Embryonic facial prominence (tissue), 1 donor: ENCODE measurements at regions not wholly inside any gene's neighbourhood (a gene's known extent, or its start where the extent isn't known, plus 50 kb on each side); places are given as distances from the start of the nearest gene placed in this dataset.

Source experiments
- DNase-seq: peaks from one replicate; pipeline ENCODE4 v3.0.0-alpha.2; 2016; ENCODE audit errors: extremely low spot score

DNA sequence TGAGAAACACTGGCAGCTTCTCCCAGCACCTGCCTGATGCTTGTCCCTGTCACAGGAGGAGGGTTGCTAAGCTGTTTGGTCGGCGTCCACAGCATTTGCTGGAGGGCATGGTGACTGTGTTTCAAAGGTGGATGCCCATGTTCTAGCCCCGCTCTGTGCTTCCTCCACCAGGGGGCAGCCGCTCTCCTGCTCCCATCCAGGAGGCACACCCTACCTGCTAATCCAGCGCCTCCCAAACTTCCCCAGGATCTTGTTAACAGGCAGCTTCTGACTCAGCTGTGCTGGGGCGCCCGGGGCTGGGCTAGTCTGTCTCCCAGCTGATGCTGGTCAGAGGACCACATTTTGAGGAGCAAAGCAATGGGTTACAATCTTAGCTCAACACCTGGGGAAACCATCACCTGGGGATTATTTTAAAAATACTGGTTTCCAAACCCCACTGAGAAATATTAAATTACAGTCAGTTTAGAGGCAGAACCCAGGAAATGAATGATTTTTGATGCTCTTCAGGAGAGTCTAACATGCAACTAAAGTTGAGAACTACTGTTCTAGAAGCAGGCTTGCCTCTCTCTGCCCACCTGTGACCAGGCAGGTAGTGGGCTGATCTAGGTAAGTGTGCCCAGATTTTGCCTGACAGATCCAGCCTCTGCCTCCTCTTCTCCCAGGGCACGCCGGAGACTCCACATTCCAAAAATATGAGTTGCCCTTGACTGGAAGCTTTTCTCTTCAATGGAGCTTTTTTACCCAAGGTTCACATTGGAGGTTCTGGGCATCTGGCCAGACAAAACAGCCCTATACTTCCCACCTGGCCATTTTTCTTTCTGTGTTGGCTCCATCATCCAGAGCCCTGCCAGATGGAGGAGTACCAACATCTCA, 92.7 kb upstream of the GPR26 start:
- DNase-seq: no peak

DNA sequence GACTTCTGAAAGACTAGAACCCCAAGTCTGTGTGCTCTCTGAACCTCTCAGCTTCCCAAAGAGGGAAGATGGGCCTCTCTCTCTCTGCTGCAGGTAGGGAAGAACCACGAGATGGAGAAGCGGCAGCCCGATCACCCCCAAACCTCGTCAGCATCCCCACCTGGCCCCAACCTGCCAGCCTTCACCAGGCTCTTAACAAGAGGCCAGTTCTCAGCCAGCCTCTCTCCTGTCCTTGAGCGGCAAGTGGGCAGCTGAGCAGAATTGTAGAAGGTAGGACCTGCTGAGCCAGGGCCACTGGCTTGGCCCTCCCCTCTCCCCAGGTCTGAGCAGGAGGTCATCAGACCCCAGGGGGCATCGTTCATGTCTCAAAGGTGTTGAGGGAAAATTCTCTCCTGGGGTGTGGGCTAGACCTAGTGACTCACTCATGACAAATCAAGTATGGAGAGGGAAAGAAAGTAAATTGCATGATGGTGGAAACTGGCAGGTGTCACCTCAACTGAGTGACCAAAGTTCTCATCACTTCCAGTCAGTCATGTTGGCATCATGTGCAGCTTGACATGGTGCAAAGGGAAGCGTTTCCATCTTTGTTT, 92.0 kb upstream of the GPR26 start:
- no peak for DNase-seq

DNA sequence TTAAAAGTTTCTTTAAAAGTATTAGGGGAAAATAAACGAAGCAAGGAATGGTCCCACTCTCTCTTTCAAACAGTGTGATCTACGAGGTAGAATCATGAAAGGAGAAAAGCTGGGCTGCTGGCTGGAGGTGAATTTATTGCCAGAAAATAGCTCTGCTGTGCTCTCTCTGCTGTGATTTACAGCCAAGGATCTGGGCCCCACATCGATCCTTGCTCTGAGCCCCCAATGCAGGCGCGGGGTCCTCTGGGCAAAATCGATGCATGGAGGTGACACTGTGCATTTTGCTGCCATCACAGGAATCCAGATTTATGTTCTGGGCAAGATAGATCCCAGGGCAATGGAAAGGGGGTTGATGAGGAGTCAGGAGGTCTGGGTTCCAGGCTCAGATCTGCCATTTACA, 91.0 kb upstream of the GPR26 start:
- DNase-seq: no peak

DNA sequence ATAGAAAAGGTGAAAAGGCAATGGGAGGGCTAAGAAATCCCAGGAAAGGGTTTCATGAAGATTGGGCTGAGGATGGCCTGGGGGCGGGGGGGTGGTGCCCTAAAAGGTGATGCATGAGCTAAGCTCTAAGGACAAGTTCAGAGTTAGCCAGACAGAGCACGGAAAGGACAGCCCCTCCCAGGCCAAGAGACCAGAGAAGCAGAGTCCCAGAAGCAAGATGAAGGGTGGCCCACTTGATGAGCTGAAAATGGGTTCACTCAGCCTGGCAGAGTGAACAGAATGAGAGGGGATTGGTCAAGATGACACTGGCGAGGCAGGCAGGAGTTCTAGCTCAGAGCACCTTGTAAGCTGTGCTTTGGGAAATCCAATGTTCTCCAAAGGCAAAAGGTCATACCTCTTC, 89.4 kb upstream of the GPR26 start:
- no peak for DNase-seq

DNA sequence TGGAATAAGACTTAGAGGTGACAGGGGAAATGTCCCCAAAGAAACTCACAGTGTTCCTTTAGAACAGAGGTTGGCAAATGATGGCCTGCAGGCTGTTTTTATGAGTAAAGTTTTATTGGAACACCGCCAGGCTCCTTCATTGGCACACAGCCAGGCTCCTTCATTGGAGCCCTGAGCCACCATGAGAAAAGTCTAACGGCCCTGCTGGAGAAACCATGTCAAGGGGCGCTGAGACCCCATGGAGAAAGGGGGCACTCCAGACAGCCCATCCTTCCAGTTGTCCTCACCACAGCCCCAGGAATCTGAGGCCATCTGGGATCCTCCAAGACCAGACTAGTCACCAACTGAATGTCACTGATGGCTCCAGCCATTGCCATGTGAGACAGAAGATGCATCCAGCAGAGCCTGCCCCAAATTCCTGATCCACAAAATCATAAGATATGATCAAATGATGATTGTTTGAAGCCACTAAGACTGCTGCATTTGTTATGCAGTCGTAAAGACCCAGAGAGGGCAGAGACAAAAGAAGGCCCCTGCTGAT, 88.2 kb upstream of the GPR26 start:
- no peak for DNase-seq

DNA sequence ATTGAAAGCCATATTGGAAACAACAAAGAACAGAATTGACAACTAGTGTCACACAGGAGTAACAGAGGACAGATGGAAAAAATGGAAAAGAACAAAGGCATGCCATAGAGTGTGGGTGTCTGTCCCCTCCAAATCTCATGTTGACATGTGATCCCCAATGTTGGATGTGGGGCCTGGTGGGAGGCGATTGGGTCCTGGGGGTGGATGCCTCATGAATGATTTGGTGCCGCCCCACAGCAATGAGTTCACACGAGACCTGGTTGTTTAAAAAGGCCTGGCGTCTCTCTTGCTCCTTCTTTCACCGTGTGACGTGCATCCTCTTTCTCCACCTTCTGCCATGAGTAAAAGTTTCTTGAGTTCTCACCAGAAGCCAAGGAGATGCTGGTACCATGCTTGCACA, 87.4 kb upstream of the GPR26 start:
- no peak for DNase-seq

DNA sequence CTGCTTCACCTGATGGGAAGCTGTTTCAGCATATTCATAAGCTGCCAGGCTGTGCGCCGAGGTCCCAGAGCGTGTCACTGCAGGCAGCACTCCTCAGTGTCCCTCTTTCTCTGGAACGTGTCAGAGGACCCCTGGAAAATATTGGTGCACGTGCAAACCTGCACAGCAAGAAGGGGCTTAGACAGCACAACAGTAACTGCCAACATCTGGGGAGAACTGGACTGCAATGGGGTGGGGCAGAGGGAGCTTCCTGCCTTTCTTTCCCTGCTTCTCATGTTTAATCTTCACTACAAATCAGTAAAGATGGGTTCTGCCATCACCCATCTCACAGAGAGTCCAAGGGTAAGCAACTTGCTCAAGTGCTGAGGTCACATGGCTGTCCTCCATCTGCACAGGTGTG, 86.5 kb upstream of the GPR26 start:
- no peak for DNase-seq

DNA sequence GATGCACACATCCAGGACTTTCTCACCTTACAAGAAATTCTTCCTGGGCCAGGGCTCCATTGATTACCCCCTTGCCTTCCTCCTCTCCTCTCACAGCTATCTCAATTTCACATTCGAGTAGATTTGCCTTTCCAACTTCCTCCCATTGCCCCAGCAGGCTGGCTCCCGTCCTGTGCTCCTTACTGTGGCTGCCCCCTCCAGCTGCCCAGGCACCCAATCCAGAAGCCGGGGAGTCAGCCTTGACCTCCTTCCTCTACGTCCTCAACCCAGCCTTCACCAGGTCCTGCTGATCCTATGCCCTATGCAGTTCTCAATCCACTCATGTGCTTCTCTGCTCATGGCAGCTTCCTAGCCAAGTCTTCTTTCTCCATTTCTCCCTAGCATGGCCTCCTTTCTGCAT, 85.7 kb upstream of the GPR26 start:
- DNase-seq: no peak

DNA sequence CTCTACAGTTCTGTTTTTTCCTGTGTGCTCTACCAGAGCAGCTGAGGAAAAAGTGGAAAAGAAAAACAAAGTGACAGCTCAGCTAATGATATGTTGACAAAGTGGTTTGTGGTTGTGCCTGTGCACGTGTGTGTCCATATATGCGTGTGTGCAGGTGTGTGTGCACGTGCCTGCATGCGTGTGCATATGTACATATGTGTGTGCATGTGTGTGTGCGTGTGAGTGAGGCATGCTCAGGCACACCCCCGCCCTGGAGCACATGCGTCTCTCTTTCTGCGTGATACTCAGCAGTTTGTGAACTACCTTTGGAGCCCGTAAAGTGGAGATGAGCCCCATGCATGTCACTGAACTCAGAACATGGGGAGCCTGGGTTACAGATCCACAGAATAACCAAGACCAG, 84.5 kb upstream of the GPR26 start:
- DNase-seq: no peak

DNA sequence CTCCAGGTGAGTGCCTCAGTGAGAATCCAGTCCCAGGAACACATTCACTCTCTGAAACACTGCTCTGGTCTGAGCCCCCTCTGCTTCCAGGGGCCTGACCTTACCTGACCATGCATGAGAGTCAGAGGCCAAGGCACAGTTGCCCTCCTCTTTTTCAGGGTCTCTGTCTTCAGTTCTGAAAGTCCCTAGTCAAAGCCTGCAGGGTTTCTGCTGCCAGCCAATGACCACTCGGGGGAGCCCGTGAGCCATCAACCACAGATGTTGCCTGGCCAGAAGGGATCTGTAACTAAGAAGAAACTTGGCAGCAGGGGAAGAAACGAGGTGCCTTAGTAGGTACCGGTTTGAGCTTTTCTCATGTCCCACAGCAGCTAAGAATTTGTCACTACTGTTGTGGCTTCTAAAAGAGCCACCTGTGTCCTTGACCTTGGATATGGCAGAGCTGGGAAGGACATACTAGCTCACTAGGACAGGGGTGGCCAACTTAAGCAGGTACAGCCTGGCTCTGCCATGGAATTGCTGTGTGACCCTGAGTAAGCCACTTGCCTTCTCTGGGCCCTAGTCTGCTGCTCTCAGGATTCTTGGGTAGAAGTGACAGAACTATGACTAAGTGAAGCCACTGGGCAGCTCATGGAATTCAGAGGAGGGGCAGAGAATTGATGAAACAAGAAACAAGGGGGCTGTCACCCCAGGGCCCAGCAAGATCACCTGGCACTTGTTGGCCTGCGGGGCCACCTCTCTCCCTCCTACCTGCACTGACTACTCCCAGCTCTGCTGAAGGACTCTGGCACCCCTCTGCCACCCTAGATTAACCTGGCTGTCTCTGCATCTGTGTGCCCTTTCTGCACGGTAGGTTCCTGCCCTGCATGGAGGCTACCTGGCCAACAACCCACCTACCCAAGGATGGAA, 83.8 kb upstream of the GPR26 start:
- DNase-seq: peak; percentile 31

DNA sequence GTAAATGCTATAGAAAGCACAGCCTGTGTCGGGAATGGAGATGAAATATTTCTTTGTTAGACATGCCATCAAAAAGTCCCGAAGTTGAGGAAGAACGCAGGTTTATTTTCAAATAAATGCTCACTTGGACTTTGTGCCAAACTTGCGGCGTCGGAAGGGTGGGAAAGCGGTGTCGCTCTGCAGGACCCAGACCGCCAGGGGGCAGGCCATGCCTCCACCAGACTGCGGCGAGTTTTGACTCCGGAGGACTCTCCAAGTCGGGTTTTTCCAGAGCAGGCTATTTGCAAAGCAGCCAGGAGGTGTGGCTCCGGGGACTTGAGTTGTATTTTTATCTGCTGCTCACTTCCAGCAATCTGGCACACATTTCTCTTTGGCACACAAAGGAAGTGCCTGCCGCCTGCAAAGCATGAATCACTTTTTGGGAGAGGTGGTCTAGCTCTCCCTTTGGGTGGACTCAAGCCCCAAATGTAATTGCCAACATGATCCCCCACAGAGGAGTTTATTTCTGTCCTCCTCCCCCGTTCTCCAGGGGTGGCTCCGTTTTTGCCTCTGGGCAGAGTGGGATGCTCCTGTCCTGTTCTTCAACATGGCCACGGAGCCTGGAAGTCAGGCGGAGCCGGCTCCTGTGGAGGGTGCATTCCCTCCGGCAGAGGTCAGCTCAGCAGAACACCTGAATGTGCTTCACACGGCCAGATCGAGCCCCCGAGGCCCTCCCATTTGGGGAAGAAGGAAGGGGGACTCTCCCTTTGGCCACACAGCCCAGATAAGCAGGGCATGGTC, 82.3 kb upstream of the GPR26 start:
- DNase-seq: peak; percentile 76

DNA sequence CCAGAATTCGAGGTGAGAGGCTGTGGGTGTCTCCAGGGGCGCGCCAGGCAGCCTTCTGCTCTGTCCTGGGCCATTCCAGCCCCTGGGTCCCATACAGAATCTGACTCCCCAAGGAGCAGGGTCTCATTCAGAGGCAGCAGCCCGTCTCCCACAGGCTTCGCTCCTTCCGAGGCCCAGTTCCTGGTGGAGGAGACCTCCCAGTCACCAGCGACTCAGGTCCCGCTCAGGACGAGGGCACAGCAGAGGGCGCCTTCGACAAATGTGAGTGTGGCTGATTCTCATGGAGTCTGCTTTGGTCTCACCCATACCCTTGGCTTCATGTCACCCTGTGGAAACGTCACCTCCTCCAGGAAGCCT, 81.8 kb upstream of the GPR26 start:
- no peak for DNase-seq

DNA sequence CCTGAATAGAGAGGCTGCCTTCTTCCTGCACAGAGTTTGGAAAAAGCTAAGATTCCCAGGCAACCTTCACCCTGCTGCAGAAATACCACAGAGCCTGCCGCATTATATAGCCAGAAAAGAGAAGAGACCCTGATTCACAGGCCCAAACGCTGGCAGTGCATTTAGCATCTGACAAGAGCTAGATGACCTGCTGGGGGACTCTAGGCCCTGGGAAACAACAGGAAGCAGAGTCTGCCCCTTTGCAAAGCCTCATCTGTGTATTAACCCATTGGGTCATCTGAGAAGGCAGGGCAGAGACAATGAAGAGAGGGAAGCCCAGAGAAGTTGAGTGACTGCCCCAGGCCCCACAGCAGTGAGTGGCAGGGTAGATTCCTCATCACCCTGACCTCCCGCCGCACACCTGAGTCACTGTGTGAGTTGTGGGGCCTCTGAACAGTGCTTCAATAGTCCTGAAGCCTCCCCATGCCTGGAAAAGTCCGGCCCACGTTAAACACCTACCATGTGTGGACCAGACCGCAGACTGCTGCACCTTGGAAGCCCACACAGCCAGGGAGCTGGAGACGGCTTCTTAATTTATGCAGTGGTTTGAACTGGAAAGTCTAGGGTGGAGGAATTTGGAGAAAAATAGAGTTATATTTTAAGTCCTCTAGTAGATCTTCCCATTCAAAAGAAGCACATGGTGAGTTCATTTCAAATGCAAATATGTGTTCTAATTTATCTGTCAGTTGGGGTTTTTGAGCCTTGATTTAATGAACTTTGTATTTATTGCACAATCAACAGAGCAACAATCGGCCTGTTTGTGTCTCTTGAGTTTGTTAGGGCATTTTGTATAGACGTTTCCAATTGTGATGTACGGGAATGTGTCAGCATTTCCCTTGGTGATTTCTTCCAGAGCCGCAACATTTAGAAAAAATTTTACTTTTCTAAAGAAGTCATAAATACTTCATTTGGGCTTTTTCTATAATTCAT, 80.4 kb upstream of the GPR26 start:
- no peak for DNase-seq

DNA sequence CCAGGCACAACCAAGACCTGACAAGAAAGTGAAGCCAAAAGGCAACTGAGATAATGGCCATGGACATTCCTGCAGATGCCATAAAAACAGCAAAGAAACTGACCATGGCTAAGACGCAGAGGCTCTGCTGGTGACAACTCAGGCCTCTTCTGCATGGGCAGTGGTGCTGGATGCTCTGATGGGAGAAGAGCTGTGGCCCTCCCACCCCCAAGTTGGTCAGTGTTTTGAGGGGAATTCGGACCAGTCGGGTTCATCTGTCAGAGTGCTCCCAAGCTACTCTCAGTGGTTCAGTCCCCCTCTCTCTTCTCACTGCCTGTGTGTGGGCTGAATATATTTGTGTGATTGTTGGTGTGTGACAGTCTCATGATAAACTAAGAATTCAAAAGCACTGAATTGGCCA, 79.0 kb upstream of the GPR26 start:
- DNase-seq: no peak

DNA sequence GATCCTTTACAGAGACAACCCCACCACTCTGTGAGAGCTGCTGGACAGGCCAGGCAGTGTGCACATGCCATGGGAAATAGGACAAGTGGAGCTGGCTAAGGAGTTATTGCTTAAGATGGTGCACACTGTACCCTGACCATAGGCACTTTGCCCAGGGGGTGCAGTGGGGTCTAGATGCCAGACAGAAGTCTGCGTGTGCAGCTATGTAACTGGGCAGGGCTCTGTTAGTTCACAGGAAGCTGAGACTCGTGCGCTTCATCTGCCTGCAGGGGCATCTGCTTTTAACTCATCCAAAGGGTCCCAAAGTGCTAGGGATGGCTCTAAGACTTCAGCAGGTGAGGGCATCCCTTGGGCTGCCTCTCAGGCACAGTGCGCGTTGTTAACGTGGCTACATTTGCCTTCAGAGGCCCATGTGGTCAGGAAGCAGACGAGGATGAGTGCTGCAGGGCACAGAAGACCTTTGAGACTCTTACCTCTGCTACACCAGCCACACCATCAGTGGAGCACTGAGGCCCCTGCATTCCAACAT, 77.7 kb upstream of the GPR26 start:
- DNase-seq: no peak

DNA sequence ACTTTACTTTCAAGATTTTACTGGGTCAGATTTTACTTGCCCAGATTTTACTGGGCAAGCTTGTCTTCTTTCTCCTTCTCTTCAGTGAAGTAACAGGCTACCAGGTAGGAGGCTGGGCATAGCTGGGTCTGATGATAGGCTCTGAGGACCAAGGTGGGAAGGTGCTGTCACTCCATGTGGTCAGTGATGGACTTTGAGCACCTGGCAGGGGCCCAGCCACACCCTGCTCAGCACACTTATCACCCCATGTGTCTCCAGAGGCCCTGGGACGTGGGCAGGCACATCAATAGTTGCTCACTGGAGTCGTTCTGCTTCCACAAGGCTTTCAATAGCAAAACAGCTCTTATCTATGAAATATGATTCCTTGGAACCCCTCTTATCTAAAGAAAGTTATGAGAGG, 70.5 kb upstream of the GPR26 start:
- no peak for DNase-seq

DNA sequence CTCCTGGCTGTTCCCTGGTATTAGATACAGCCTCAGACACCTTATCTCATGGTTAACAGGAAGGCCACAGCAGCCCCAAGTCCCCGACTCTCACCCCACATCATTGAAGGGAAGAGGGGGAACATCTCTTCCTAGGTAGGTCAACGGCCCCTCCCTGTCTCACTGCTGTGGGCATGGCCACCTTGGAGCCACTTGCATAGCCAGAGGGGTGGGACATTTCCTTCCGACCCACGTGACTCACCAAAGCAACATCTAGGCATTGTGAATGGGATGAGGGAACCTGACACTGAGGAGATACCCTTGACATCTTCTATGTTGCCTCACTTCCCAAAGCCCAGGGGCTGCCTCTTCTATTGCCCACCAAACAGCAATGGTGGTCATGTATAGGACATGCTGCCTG, 68.5 kb upstream of the GPR26 start:
- no peak for DNase-seq

DNA sequence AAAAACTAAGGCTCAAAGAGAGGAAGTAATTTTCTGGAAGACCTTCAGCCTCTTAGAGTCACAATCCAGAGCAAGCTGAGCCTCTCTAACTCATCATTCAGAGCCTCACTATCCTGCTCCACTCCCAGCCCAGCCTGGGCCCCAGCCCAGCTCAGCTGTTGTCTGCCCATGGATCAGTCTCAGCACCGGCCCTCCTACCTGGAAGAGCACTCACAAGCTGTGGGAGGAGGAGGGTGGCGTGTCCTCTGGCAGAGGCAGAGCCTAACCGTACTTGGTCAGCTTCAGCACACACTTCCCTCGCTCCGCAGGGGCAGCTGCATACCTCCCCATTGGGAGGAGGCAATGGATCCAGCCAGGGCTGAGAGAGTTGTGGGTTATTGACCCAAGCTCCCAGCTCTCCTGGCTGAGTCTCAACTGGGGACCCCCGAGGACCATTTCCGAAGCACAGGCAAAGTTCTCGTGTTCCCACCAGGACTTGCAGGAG, 66.7 kb upstream of the GPR26 start:
- DNase-seq: no peak

DNA sequence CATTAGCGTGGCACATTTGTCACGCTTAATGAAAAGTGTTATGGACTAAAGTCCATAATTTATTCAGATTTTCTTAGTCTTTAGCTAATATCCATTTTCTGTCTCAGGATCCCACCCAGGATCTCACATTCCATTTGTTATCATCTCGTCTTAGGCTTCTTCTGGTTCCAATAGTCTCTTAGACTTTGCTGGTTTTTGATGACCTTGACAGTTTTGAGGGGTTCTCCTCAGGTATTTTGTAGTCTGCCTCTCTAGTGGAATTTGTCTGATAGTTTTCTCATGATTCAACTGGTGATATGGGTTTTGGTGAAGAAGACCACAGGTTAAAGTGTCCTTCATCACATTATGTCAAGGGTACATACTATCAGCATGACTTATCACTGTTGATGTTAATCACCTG, 66.0 kb upstream of the GPR26 start:
- no peak for DNase-seq

DNA sequence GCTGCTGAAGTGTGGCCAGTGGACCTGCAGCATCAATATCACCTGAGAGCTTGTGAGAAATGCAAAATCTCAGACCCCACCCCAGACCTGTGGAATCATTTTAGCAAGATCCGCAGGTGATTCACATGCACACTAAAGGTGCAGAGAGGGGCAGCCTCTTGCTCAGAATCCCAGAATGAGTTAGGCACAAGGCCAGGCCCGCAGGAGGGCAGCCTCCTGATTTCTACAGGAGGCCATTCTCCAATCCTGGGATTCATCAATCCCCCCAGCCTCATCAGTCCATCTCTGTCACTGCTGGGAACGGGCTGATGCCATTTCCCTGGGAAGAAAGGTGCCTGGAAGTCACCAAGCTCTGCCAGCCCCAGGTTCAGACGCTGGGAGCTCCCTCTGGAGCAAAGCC, 63.0 kb upstream of the GPR26 start:
- no peak for DNase-seq
